HCT116 (cell line): ENCODE measurements at regions not wholly inside any gene's neighbourhood (a gene's known extent, or its start where the extent isn't known, plus 50 kb on each side); places are given as distances from the start of the nearest gene placed in this dataset.

Experiments used
- ATAC-seq: fragments of 200-7000 bp; cut with Tn5 transposase; 2 replicates; pipeline ENCODE4 v1.9.1; 2020; ENCODE audit warnings: mild to moderate bottlenecking, moderate library complexity
- BruUV-seq: library from RNA; stranded (reverse); fragments of 400-500 nt; replicated peaks from 2 replicates; lab custom pipeline; 2021; lab: Mats Ljungman, UMichigan
- CTCF ChIA-PET: fragments of 300-600 bp; sonication (Branson Sonifier 250); formaldehyde crosslinking; loops from one replicate; lab custom pipeline; 2021; ENCODE audit warnings: antibody characterized with exemption; lab: Charles Lee
- POLR2A ChIA-PET: fragments of 300-600, 350-600 bp; sonication (Branson Sonifier 250); formaldehyde crosslinking; loops from one replicate; lab custom pipeline; 2021; ENCODE audit warnings: antibody characterized with exemption; lab: Charles Lee
- RAD21 ChIA-PET, 2 experiments: fragments of 300-600 bp; sonication (Branson Sonifier 250); formaldehyde crosslinking; loops; one replicate each; lab custom pipeline; 2023; ENCODE audit warnings: low total read pairs in 2 of 2; ENCODE audit not compliant: uncharacterized antibody in 2 of 2, unreplicated experiment in 2 of 2, low non-redundant PET in 1 of 2; lab: Charles Lee
- DNase-seq: peaks from one replicate; pipeline ENCODE4 v3.0.0-alpha.2; 2010; ENCODE audit warnings: low read depth, low spot score
- H2AFZ ChIP-seq: fragments of 200-600 bp; shearing (Covaris generic), sonication (generic); 2 replicates; pipeline ENCODE4 v1.6.1; 2017; ENCODE audit warnings: low read depth, mixed run types, mixed read lengths, antibody characterized with exemption, low read length; ENCODE audit not compliant: poor library complexity, severe bottlenecking
- H3K27ac ChIP-seq: 2 replicates; pipeline ENCODE4 v1.5.1; 2012; ENCODE audit warnings: low read depth, low read length
- H3K27me3 ChIP-seq: fragments of 200-600 bp; sonication (generic); 2 replicates; pipeline ENCODE4 v1.6.1; 2016; ENCODE audit warnings: mixed run types, low read length, mixed read lengths; ENCODE audit not compliant: insufficient read depth
- H3K36me3 ChIP-seq, 2 experiments: fragments of 200-500 bp in 1 of 2; fragments of 200-600 bp in 1 of 2; sonication (Bioruptor generic) in 1 of 2; sonication (generic) in 1 of 2; 2 replicates each; pipeline versions ENCODE4 v1.5.1 to v1.6.1; 2014 to 2016; ENCODE audit warnings: low read length in 2 of 2, inconsistent platforms in 1 of 2, mixed read lengths in 1 of 2, mixed run types in 1 of 2; ENCODE audit not compliant: insufficient read depth in 2 of 2, control insufficient read depth in 1 of 2
- H3K4me1 ChIP-seq, 2 experiments: fragments of 200-600 bp in 1 of 2; sonication (generic) in 1 of 2; 2 replicates each; pipeline versions ENCODE4 v1.5.1 to v1.6.1; 2012 to 2017; ENCODE audit warnings: low read length in 2 of 2, inconsistent platforms in 1 of 2, mild to moderate bottlenecking in 1 of 2, mixed read lengths in 1 of 2, mixed run types in 1 of 2, moderate library complexity in 1 of 2; ENCODE audit not compliant: insufficient read depth in 2 of 2, control insufficient read depth in 1 of 2
- H3K4me2 ChIP-seq: fragments of 200-600 bp; sonication (generic); 2 replicates; pipeline ENCODE4 v1.6.1; 2017; ENCODE audit warnings: mixed run types, low read length, mixed read lengths
- H3K4me3 ChIP-seq, 2 experiments: fragments of 200-600 bp in 1 of 2; sonication (generic) in 1 of 2; replicated peaks in 1 of 2; 2 replicates each; pipeline ENCODE4 v1.5.1; 2011 to 2016; ENCODE audit warnings: low read length in 2 of 2, control low read depth in 1 of 2, low read depth in 1 of 2, mild to moderate bottlenecking in 1 of 2, mixed read lengths in 1 of 2, mixed run types in 1 of 2
- H3K79me2 ChIP-seq: fragments of 200-600 bp; sonication (generic); 2 replicates; pipeline ENCODE4 v1.6.1; 2017; ENCODE audit warnings: mild to moderate bottlenecking, mixed run types, low read length, moderate library complexity, mixed read lengths; ENCODE audit not compliant: insufficient read depth
- H3K9ac ChIP-seq: fragments of 200-600 bp; sonication (generic); 2 replicates; pipeline ENCODE4 v1.6.1; 2016; ENCODE audit warnings: low read length, mixed read lengths
- H3K9me2 ChIP-seq: fragments of 200-600 bp; sonication (generic), shearing (Covaris generic); 2 replicates; pipeline ENCODE4 v1.6.1; 2017; ENCODE audit warnings: mixed run types, mild to moderate bottlenecking, moderate library complexity; ENCODE audit not compliant: insufficient read depth
- H3K9me3 ChIP-seq, 2 experiments: fragments of 200-500 bp in 1 of 2; fragments of 200-600 bp in 1 of 2; sonication (Bioruptor generic) in 1 of 2; sonication (generic) in 1 of 2; 2 replicates each; pipeline ENCODE4 v1.6.1; 2014 to 2017; ENCODE audit warnings: low read length in 2 of 2, mixed read lengths in 2 of 2, inconsistent platforms in 1 of 2, low read depth in 1 of 2, mild to moderate bottlenecking in 1 of 2, mixed run types in 1 of 2, moderate library complexity in 1 of 2; ENCODE audit not compliant: control insufficient read depth in 1 of 2, insufficient read depth in 1 of 2
- H4K20me1 ChIP-seq: fragments of 200-600 bp; sonication (generic), shearing (Covaris generic); 2 replicates; pipeline ENCODE4 v1.6.1; 2017; ENCODE audit warnings: mixed run types, mild to moderate bottlenecking, moderate library complexity; ENCODE audit not compliant: insufficient read depth
- CBX3 ChIP-seq: IDR thresholded peaks from 2 replicates; pipeline ENCODE4 v1.6.1; 2012; ENCODE audit warnings: low read depth
- EGR1 ChIP-seq: IDR thresholded peaks from 2 replicates; pipeline ENCODE4 v1.6.1; 2012; ENCODE audit warnings: low read depth
- ELF1 ChIP-seq: IDR thresholded peaks from 2 replicates; pipeline ENCODE4 v1.6.1; 2012; ENCODE audit warnings: low read depth, borderline replicate concordance
- EZH2 ChIP-seq: fragments of 200-600 bp; sonication (generic); IDR thresholded peaks from 2 replicates; pipeline ENCODE4 v1.6.1; 2017; ENCODE audit warnings: antibody characterized with exemption, mixed run types
- EZH2phosphoT487 ChIP-seq: fragments of 200-600 bp; IDR thresholded peaks from 2 replicates; pipeline ENCODE4 v1.6.1; 2018; ENCODE audit warnings: antibody characterized with exemption, borderline replicate concordance
- FOSL1 ChIP-seq: IDR thresholded peaks from 2 replicates; pipeline ENCODE4 v1.6.1; 2012; ENCODE audit warnings: low read depth
- POLR2AphosphoS5 ChIP-seq: IDR thresholded peaks from 2 replicates; pipeline ENCODE4 v1.6.1; 2011; ENCODE audit warnings: mild to moderate bottlenecking, low read depth, low read length, moderate library complexity
- RAD21 ChIP-seq: IDR thresholded peaks from 2 replicates; pipeline ENCODE4 v1.6.1; 2012; ENCODE audit warnings: low read depth, mild to moderate bottlenecking
- SIN3A ChIP-seq: IDR thresholded peaks from 2 replicates; pipeline ENCODE4 v1.6.1; 2012; ENCODE audit warnings: low read depth
- SP1 ChIP-seq: IDR thresholded peaks from 2 replicates; pipeline ENCODE4 v1.6.1; 2012; ENCODE audit warnings: low read depth
- SRF ChIP-seq: IDR thresholded peaks from 2 replicates; pipeline ENCODE4 v1.6.1; 2012; ENCODE audit warnings: low read depth
- YY1 ChIP-seq: IDR thresholded peaks from 2 replicates; pipeline ENCODE4 v1.6.1; 2011; ENCODE audit warnings: low read length, low read depth, moderate library complexity, mild to moderate bottlenecking; ENCODE audit not compliant: insufficient replicate concordance; ENCODE audit errors: extremely low read depth
- ZFX ChIP-seq: fragments of 450-650 bp; IDR thresholded peaks from 2 replicates; pipeline ENCODE4 v1.6.1; 2017
- ZNF274 ChIP-seq: fragments of 200-500 bp; sonication (Bioruptor generic); IDR thresholded peaks from 2 replicates; pipeline ENCODE4 v1.6.1; 2014; ENCODE audit warnings: mild to moderate bottlenecking, low read depth, low read length, inconsistent platforms
- intact Hi-C: fragments of 100-400 bp; cut with micrococcal nuclease; formaldehyde crosslinking; loops from 2 replicates; pipeline ENCODE4 v1.10.0; 2022
- TF ChIP-seq, protein P1 (sequence below): IDR thresholded peaks from 2 replicates; pipeline ENCODE4 v1.6.1; 2012
- TF ChIP-seq, protein P2 (sequence below): IDR thresholded peaks from 2 replicates; pipeline ENCODE4 v1.6.1; 2012
- TF ChIP-seq, protein P3 (sequence below): IDR thresholded peaks from 2 replicates; pipeline ENCODE4 v1.6.1; 2011; ENCODE audit warnings: mild to moderate bottlenecking, low read length, moderate library complexity; ENCODE audit not compliant: insufficient replicate concordance; ENCODE audit errors: extremely low read depth

DNA sequence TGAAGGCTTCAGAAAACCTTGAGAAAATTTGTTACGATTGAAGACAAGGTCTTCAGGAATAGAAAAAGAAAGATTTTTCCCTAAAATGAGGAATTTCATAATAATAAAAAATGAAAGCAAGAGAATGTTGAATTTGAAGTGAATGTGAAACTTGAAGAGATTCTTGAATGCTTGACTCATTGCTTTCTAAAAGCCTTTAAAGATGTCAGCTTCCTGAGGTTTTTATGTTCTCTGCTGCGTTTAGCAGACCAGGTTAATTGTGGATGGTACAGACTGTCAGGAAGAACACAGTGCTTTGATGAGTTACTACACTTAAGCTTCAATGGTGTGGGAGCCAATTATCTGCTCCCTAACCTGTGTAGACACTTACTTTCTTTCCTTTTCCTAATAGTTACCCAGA, 96.3 kb upstream of the FNDC3A start:
- TF ChIP-seq ZFX (no peak), ELF1 (no peak), FOSL1 (no peak), POLR2AphosphoS5 (no peak), CBX3 (no peak), RAD21 (no peak), SP1 (no peak), EZH2phosphoT487 (no peak), YY1 (no peak), SRF (no peak), ZNF274 (no peak), EGR1 (no peak), SIN3A (no peak), EZH2 (no peak)
- TF ChIP-seq, protein P1, sequence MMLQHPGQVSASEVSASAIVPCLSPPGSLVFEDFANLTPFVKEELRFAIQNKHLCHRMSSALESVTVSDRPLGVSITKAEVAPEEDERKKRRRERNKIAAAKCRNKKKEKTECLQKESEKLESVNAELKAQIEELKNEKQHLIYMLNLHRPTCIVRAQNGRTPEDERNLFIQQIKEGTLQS, result no peak
- TF ChIP-seq, protein P2, sequence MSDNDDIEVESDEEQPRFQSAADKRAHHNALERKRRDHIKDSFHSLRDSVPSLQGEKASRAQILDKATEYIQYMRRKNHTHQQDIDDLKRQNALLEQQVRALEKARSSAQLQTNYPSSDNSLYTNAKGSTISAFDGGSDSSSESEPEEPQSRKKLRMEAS, result no peak
- TF ChIP-seq, protein P3, sequence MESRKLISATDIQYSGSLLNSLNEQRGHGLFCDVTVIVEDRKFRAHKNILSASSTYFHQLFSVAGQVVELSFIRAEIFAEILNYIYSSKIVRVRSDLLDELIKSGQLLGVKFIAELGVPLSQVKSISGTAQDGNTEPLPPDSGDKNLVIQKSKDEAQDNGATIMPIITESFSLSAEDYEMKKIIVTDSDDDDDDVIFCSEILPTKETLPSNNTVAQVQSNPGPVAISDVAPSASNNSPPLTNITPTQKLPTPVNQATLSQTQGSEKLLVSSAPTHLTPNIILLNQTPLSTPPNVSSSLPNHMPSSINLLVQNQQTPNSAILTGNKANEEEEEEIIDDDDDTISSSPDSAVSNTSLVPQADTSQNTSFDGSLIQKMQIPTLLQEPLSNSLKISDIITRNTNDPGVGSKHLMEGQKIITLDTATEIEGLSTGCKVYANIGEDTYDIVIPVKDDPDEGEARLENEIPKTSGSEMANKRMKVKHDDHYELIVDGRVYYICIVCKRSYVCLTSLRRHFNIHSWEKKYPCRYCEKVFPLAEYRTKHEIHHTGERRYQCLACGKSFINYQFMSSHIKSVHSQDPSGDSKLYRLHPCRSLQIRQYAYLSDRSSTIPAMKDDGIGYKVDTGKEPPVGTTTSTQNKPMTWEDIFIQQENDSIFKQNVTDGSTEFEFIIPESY, result no peak
- H3K27me3 ChIP-seq, result peaks cover 5% of the 10 kb centered on the region; the same call in 1 of the 2 replicates
- no peaks in the 10 kb centered on the region for H4K20me1 ChIP-seq
- H3K79me2 ChIP-seq, result no peaks in the 10 kb centered on the region
- RAD21 ChIA-PET, result no interaction called here
- ATAC-seq, result no peak
- no TSS peak for BruUV-seq
- intact Hi-C loops, result no loop called here
- no peak for DNase-seq
- H3K27ac ChIP-seq, result no peak overlapping the region
- H3K9ac ChIP-seq, result no peak overlapping the region
- CTCF ChIA-PET, result no interaction called here
- H3K9me3 ChIP-seq, result no peaks in the 10 kb centered on the region
- H3K36me3 ChIP-seq, result no peaks in the 10 kb centered on the region
- H3K4me1 ChIP-seq, result no peaks in the 10 kb centered on the region
- no peak overlapping the region for H3K4me2 ChIP-seq
- no peak overlapping the region for H2AFZ ChIP-seq
- H3K4me3 ChIP-seq, result no peak overlapping the region
- no peaks in the 10 kb centered on the region for H3K9me2 ChIP-seq
- POLR2A ChIA-PET, result no interaction called here
